ENCODE measurements at regions not wholly inside any gene's neighbourhood (a gene's known extent, or its start where the extent isn't known, plus 50 kb on each side); places are given as distances from the start of the nearest gene placed in this dataset.

- no peaks in the 10 kb centered on the region for H3K27me3 ChIP-seq (ENCODE audit: insufficient read depth, poor library complexity, severe bottlenecking)
- H3K4me3 ChIP-seq (replicated peaks; ENCODE audit: insufficient read depth, low read length): no peak overlapping the region
- no peak overlapping the region for H3K27ac ChIP-seq (replicated peaks)
- TF ChIP-seq, protein P1, sequence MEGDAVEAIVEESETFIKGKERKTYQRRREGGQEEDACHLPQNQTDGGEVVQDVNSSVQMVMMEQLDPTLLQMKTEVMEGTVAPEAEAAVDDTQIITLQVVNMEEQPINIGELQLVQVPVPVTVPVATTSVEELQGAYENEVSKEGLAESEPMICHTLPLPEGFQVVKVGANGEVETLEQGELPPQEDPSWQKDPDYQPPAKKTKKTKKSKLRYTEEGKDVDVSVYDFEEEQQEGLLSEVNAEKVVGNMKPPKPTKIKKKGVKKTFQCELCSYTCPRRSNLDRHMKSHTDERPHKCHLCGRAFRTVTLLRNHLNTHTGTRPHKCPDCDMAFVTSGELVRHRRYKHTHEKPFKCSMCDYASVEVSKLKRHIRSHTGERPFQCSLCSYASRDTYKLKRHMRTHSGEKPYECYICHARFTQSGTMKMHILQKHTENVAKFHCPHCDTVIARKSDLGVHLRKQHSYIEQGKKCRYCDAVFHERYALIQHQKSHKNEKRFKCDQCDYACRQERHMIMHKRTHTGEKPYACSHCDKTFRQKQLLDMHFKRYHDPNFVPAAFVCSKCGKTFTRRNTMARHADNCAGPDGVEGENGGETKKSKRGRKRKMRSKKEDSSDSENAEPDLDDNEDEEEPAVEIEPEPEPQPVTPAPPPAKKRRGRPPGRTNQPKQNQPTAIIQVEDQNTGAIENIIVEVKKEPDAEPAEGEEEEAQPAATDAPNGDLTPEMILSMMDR (IDR thresholded peaks at IDR 0.05; ENCODE audit: insufficient read depth, low read length): no peak
- TF ChIP-seq, protein P2, sequence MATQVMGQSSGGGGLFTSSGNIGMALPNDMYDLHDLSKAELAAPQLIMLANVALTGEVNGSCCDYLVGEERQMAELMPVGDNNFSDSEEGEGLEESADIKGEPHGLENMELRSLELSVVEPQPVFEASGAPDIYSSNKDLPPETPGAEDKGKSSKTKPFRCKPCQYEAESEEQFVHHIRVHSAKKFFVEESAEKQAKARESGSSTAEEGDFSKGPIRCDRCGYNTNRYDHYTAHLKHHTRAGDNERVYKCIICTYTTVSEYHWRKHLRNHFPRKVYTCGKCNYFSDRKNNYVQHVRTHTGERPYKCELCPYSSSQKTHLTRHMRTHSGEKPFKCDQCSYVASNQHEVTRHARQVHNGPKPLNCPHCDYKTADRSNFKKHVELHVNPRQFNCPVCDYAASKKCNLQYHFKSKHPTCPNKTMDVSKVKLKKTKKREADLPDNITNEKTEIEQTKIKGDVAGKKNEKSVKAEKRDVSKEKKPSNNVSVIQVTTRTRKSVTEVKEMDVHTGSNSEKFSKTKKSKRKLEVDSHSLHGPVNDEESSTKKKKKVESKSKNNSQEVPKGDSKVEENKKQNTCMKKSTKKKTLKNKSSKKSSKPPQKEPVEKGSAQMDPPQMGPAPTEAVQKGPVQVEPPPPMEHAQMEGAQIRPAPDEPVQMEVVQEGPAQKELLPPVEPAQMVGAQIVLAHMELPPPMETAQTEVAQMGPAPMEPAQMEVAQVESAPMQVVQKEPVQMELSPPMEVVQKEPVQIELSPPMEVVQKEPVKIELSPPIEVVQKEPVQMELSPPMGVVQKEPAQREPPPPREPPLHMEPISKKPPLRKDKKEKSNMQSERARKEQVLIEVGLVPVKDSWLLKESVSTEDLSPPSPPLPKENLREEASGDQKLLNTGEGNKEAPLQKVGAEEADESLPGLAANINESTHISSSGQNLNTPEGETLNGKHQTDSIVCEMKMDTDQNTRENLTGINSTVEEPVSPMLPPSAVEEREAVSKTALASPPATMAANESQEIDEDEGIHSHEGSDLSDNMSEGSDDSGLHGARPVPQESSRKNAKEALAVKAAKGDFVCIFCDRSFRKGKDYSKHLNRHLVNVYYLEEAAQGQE (IDR thresholded peaks at IDR 0.05; ENCODE audit: insufficient replicate concordance, low read depth): no peak
- TF ChIP-seq SPI1 (IDR thresholded peaks at IDR 0.05; ENCODE audit: borderline replicate concordance, low read depth) (no peak), POLR2AphosphoS5 (IDR thresholded peaks at IDR 0.05; ENCODE audit: low read depth) (no peak), GABPA (IDR thresholded peaks at IDR 0.05; ENCODE audit: low read depth) (no peak)
- no peak for DNase-seq (ENCODE audit: low read depth in 1 of 2, low spot score in 1 of 2)
Measured at GRCh38 chrX:6812087-6812486, 277.2 kb upstream of the VCX3A start.

- H3K4me3 ChIP-seq (replicated peaks; ENCODE audit: insufficient read depth, low read length): no peak overlapping the region
- H3K27me3 ChIP-seq (ENCODE audit: insufficient read depth, poor library complexity, severe bottlenecking): no peaks in the 10 kb centered on the region
- no peak overlapping the region for H3K27ac ChIP-seq (replicated peaks)
- DNase-seq (ENCODE audit: low read depth in 1 of 2, low spot score in 1 of 2): no peak
- TF ChIP-seq GABPA (IDR thresholded peaks at IDR 0.05; ENCODE audit: low read depth) (no peak), SPI1 (IDR thresholded peaks at IDR 0.05; ENCODE audit: borderline replicate concordance, low read depth) (no peak)
- TF ChIP-seq, protein P1 (IDR thresholded peaks at IDR 0.05; ENCODE audit: insufficient read depth, low read length): no peak
Measured at GRCh38 chrX:6810776-6811175, 275.9 kb upstream of the VCX3A start.

DNA sequence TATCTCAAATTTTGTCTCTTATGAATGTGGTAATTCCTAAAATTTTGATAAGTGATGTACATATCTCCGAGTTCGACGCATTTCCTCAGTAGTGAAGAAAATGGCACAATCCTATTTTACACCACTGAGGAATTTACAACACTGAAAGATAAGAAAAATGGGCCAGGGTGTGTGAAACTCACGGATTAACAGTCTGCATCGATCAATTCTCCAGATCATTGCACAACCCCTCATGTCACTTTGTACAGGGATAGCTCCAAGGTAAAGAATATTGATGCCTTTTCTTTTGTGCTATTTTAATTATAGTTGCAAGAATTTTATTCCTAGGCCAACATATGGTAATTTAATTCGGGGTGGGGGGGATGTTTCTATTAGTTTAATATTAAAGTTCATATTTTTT, 268.7 kb upstream of the VCX3A start:
- DNase-seq (ENCODE audit: low read depth in 1 of 2, low spot score in 1 of 2): no peak
- no peak for TF ChIP-seq SPI1 (IDR thresholded peaks at IDR 0.05; ENCODE audit: borderline replicate concordance, low read depth)
- TF ChIP-seq, protein P1 (IDR thresholded peaks at IDR 0.05; ENCODE audit: insufficient read depth, low read length): no peak
- TF ChIP-seq, protein P2 (IDR thresholded peaks at IDR 0.05; ENCODE audit: insufficient replicate concordance, low read depth): no peak
- no peak for TF ChIP-seq POLR2AphosphoS5 (IDR thresholded peaks at IDR 0.05; ENCODE audit: low read depth)
- TF ChIP-seq GABPA (IDR thresholded peaks at IDR 0.05; ENCODE audit: low read depth): no peak
- H3K4me3 ChIP-seq (replicated peaks; ENCODE audit: insufficient read depth, low read length): no peak overlapping the region
- H3K27me3 ChIP-seq (ENCODE audit: insufficient read depth, poor library complexity, severe bottlenecking): no peaks in the 10 kb centered on the region
- H3K27ac ChIP-seq (replicated peaks): no peak overlapping the region

GRCh38 chrX:6793000-6793399, 258.1 kb upstream of the VCX3A start:
- Histone ChIP-seq H3K27me3 (ENCODE audit: insufficient read depth, poor library complexity, severe bottlenecking) (no peaks in the 10 kb centered on the region), H3K27ac (replicated peaks) (no peak overlapping the region), H3K4me3 (replicated peaks; ENCODE audit: insufficient read depth, low read length) (no peak overlapping the region)
- DNase-seq (ENCODE audit: low read depth in 1 of 2, low spot score in 1 of 2): no peak
- TF ChIP-seq GABPA (IDR thresholded peaks at IDR 0.05; ENCODE audit: low read depth) (no peak), POLR2AphosphoS5 (IDR thresholded peaks at IDR 0.05; ENCODE audit: low read depth) (no peak), SPI1 (IDR thresholded peaks at IDR 0.05; ENCODE audit: borderline replicate concordance, low read depth) (no peak)
- TF ChIP-seq, protein P1 (IDR thresholded peaks at IDR 0.05; ENCODE audit: insufficient read depth, low read length): no peak
- TF ChIP-seq, protein P2 (IDR thresholded peaks at IDR 0.05; ENCODE audit: insufficient replicate concordance, low read depth): no peak
